ENCODE measurements at regions not wholly inside any gene's neighbourhood (a gene's known extent, or its start where the extent isn't known, plus 50 kb on each side); places are given as distances from the start of the nearest gene placed in this dataset.

DNA sequence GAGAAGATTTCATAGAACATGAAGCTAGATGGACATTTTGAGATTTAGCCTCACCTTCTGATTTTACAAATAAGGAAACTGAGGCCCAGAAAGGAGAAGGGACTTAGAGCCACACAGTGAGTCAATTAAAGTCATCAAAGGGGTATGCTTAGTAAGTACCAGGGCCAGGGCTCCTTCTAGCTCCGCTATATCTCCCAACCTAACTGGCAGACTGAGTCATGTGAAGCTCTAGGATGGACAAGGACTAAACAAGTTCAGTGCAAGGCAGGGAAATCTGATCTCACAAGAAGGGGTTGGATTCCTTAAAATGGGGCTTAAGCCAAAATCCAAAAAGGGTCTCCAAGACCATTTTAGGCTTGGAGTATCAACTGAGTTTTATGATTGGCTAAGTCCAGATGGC is 215.8 kb downstream of the PHLDA1 start:
- Histone ChIP-seq H3K4me3 (no peak overlapping the region), H3K27ac (no peak overlapping the region), H3K36me3 (no peaks in the 10 kb centered on the region), H3K4me1 (ENCODE audit: low read depth) (no peaks in the 10 kb centered on the region), H3K27me3 (no peaks in the 10 kb centered on the region), H3K9me3 (ENCODE audit: low read depth) (no peaks in the 10 kb centered on the region)
- TF ChIP-seq, protein P1, sequence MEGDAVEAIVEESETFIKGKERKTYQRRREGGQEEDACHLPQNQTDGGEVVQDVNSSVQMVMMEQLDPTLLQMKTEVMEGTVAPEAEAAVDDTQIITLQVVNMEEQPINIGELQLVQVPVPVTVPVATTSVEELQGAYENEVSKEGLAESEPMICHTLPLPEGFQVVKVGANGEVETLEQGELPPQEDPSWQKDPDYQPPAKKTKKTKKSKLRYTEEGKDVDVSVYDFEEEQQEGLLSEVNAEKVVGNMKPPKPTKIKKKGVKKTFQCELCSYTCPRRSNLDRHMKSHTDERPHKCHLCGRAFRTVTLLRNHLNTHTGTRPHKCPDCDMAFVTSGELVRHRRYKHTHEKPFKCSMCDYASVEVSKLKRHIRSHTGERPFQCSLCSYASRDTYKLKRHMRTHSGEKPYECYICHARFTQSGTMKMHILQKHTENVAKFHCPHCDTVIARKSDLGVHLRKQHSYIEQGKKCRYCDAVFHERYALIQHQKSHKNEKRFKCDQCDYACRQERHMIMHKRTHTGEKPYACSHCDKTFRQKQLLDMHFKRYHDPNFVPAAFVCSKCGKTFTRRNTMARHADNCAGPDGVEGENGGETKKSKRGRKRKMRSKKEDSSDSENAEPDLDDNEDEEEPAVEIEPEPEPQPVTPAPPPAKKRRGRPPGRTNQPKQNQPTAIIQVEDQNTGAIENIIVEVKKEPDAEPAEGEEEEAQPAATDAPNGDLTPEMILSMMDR (IDR thresholded peaks at IDR 0.05; ENCODE audit: low read depth, low read length), result no peak
- no peak for DNase-seq (ENCODE audit: low read depth in 1 of 2, low spot score in 1 of 2)

DNA sequence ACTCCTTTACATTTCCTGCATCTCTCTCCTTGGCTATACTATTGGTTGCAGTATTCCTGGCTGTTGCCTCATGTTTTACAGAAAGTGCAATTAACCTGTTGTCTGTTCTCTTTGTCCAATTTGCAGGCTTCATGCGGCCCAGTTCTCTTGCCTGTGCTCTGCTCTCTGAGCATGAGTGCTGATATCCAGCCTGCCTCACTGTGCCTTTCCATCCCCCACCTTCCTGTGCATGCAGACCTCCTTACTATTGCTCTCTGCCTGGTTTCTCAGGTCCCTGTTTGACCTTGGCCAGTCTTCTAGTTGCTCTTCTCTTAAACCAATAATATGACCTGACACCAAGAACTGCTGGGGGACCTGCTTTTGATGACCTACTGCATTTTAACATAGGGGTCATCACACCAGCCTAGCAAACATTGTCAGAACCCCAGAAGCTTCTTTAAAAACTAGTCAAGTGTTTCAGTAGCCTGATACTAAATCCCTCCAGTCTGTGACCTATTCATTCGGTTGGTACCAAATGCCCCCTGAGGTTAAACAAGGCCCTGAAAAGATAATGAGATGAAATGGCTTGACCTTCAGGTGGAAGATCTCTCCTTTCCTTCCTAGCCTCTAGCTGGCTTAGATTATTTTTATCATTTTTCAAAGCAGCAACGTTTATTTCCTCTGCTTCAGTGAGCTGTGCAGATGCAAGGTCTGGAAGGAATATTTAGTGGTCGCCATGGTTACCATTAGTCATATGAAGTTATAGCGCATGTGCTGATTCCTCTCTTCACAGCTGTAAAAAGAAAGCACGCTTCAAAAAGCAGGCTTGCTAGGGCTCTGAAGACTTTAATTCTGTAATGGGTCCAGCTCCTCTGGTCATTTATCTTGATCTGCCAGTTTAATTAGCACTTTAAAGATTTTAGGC is 216.5 kb downstream of the PHLDA1 start:
- no peaks in the 10 kb centered on the region for H3K36me3 ChIP-seq
- H3K27me3 ChIP-seq, result no peaks in the 10 kb centered on the region
- no peak overlapping the region for H3K4me3 ChIP-seq
- no peak overlapping the region for H3K27ac ChIP-seq
- TF ChIP-seq, protein P1 (IDR thresholded peaks at IDR 0.05; ENCODE audit: low read depth, low read length), result no peak
- H3K4me1 ChIP-seq (ENCODE audit: low read depth), result no peaks in the 10 kb centered on the region
- DNase-seq (ENCODE audit: low read depth in 1 of 2, low spot score in 1 of 2), result peak in 1 of 2 donors; percentile 97
- no peaks in the 10 kb centered on the region for H3K9me3 ChIP-seq (ENCODE audit: low read depth)

DNA sequence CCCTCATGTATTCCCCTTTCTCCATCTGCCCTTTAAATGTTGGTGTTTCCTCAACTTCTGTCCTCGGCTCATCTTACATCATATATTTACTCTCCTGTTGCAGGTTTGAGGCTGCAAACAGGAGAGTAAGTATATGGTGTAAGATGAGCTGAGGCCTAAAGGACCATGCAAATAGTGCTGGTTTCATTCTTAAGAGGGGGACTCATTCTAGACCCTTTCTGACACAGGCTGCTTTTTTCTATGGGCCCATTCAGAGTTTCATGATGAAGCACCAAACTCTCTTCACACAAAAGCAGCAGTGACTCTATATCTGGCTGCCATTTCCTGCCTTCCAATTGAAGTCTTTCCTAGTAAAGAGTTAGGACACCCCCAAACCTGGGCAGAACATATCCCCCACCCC is 218.5 kb downstream of the PHLDA1 start:
- H3K36me3 ChIP-seq, result no peaks in the 10 kb centered on the region
- no peak overlapping the region for H3K4me3 ChIP-seq
- no peaks in the 10 kb centered on the region for H3K27me3 ChIP-seq
- H3K27ac ChIP-seq, result no peak overlapping the region
- no peak for DNase-seq (ENCODE audit: low read depth in 1 of 2, low spot score in 1 of 2)
- TF ChIP-seq, protein P1 (IDR thresholded peaks at IDR 0.05; ENCODE audit: low read depth, low read length), result no peak
- no peaks in the 10 kb centered on the region for H3K9me3 ChIP-seq (ENCODE audit: low read depth)
- H3K4me1 ChIP-seq (ENCODE audit: low read depth), result peaks cover 12% of the 10 kb centered on the region

DNA sequence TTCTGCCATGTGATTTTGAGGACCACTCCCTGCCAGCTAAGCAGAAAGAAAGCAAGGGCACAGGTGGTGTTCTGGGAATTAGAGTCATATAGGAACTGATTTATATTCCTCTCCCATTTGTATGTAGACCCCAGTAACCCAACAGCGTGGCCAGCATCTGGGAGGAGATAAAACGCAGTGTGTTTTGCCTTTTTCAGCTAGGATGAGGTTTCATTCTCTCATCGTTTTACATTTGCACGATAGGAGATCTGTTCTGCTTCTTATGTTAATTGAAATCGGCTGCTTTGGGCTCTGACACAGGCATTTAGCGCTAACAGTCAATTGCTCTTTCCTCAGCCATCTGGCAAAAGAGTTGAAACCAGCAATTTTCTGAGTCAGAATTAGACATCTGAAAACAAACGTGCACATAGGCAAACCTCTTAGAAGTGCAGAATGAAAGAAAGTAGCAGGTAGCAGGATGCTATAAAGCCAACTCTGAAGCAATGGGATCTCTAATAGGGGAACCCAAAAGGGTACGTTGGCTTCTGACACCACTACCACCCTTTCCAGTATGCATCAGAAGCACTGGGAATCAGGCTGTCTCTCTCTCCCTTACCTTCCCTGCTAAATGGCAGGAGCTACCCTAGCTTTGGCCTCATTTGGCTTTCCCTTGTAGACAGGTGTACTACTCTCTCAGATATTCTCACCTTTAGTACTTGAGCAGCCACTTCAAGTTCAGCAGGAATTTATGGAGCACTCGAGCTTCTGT is 219.1 kb downstream of the PHLDA1 start:
- Histone ChIP-seq H3K4me3 (no peak overlapping the region), H3K27me3 (no peaks in the 10 kb centered on the region), H3K4me1 (ENCODE audit: low read depth) (peaks cover 12% of the 10 kb centered on the region), H3K9me3 (ENCODE audit: low read depth) (no peaks in the 10 kb centered on the region), H3K27ac (no peak overlapping the region), H3K36me3 (no peaks in the 10 kb centered on the region)
- DNase-seq (ENCODE audit: low read depth in 1 of 2, low spot score in 1 of 2), result no peak
- TF ChIP-seq, protein P1 (IDR thresholded peaks at IDR 0.05; ENCODE audit: low read depth, low read length), result no peak

DNA sequence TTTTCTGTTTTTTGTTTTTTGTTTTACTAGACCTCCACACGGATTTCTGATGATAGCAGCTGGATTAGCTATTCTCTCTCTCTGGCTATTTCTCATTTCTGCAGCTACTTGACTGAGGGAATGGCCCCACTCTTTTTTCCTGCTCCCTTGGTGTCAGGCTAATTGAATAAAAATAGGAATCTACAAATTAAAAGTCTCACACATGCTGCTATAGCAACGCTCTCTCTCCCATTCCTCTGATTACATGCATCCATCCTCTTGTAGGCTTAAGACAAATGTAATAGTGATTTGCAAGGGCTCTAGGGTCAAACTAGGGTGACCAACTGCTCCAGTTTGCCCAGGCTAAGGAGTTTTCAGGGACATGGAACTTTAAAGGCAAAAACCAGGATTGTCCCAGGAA is 221.8 kb downstream of the PHLDA1 start:
- H3K27ac ChIP-seq, result no peak overlapping the region
- H3K4me1 ChIP-seq (ENCODE audit: low read depth), result peaks cover 12% of the 10 kb centered on the region
- no peaks in the 10 kb centered on the region for H3K9me3 ChIP-seq (ENCODE audit: low read depth)
- TF ChIP-seq, protein P1 (IDR thresholded peaks at IDR 0.05; ENCODE audit: low read depth, low read length), result no peak
- DNase-seq (ENCODE audit: low read depth in 1 of 2, low spot score in 1 of 2), result peak in 1 of 2 donors; percentile 29
- no peak overlapping the region for H3K4me3 ChIP-seq
- H3K27me3 ChIP-seq, result no peaks in the 10 kb centered on the region
- no peaks in the 10 kb centered on the region for H3K36me3 ChIP-seq
